ENCODE measurements at regions not wholly inside any gene's neighbourhood (a gene's known extent, or its start where the extent isn't known, plus 50 kb on each side); places are given as distances from the start of the nearest gene placed in this dataset.
"Not testable (repeated sequence)": the region's sequence is repeated elsewhere in the genome, so short reads cannot be mapped to it uniquely, and the experiment has no call there.

DNA sequence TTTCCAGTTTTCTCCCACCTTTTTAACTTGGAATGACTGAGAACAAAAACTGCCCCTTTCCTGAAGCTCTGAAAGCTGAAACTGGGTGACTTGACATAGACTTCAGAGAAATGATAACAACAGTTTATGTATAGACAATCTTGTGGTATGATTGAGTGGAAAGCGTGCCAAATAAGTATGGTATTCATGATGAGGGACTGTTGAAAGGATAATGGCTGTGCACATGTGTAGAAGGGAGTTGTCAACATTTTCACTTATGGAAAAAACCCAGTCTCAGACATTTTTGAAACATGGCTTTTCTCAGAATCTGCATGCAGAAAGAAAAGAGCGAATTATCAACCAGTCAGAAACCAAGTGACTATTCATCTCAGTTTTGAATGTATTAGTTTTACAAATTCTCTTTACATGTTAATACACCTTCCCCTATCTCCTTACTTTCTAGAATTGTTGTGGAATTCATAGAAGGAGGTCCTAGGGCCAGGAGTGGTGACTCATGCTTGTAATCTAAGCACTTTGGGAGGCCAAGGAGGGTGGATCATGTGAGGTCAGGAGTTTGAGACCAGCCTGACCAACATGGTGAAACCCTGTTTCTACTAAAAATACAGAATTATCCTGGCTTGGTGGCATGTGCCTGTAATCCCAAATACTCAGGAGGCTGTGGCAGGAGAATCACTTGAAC is 261.2 kb downstream of the S1PR1 start:
- H3K4me3 ChIP-seq, result no peak overlapping the region
- no peaks in the 10 kb centered on the region for H3K4me1 ChIP-seq
- H3K27ac ChIP-seq (replicated peaks in 1 of 4), result no peak overlapping the region
- no peaks in the 10 kb centered on the region for H3K27me3 ChIP-seq
- TF ChIP-seq, protein P1, sequence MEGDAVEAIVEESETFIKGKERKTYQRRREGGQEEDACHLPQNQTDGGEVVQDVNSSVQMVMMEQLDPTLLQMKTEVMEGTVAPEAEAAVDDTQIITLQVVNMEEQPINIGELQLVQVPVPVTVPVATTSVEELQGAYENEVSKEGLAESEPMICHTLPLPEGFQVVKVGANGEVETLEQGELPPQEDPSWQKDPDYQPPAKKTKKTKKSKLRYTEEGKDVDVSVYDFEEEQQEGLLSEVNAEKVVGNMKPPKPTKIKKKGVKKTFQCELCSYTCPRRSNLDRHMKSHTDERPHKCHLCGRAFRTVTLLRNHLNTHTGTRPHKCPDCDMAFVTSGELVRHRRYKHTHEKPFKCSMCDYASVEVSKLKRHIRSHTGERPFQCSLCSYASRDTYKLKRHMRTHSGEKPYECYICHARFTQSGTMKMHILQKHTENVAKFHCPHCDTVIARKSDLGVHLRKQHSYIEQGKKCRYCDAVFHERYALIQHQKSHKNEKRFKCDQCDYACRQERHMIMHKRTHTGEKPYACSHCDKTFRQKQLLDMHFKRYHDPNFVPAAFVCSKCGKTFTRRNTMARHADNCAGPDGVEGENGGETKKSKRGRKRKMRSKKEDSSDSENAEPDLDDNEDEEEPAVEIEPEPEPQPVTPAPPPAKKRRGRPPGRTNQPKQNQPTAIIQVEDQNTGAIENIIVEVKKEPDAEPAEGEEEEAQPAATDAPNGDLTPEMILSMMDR (IDR thresholded peaks at IDR 0.05), result no peak
- no peak for TF ChIP-seq POLR2A (IDR thresholded peaks at IDR 0.05; ENCODE audit: low read depth)
- no peaks in the 10 kb centered on the region for H3K36me3 ChIP-seq
- no peak for DNase-seq (ENCODE audit: extremely low spot score)
- WGBS, result 95% methylated on average over 2 of the region's 2 CpGs
- H3K9me3 ChIP-seq, result no peaks in the 10 kb centered on the region
- intact Hi-C loops (cut with DNase I), result no loop called here

DNA sequence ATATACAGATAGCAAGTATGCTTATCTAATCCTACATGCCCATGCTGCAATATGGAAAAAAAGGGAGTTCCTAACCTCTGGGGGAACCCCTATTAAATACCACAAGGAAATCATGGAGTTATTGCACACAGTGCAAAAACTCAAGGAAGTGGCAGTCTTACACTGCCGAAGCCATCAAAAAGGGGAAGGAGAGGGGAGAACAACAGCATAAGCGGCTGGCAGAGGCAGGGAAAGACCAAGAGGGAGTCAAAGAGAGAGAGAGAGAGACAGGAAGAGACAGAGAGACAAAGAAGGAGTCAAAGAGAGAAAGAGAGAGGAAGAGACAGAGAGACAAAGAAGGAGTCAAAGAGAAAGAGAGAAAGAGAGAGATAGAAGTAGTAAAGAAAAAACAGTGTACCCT is 267.3 kb downstream of the S1PR1 start:
- H3K27me3 ChIP-seq; H3K4me1 ChIP-seq; H3K9me3 ChIP-seq; H3K27ac ChIP-seq (replicated peaks in 1 of 4); intact Hi-C loops (cut with DNase I); H3K36me3 ChIP-seq; H3K4me3 ChIP-seq; DNase-seq (ENCODE audit: extremely low spot score): not testable (repeated sequence)
- WGBS, result 72% methylated on average over 2 of the region's 2 CpGs

DNA sequence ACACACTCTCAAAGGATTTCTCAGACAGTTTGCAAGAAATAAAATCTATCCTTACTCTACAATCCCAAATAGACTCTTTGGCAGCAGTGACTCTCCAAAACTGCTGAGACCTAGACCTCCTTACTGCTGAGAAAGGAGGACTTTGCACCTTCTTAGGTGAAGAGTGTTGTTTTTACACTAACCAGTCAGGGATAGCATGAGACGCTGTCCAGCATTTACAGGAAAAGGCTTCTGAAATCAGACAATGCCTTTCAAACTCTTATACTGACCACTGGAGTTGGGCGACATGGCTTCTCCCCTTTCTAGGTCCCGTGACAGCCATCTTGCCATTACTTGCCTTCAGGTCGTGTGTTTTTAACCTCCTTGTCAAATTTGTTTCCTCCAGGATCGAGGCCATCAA is 268.4 kb downstream of the S1PR1 start:
- 86% methylated on average over 5 of the region's 5 CpGs for WGBS
- intact Hi-C loops (cut with DNase I), result not testable (repeated sequence)

DNA sequence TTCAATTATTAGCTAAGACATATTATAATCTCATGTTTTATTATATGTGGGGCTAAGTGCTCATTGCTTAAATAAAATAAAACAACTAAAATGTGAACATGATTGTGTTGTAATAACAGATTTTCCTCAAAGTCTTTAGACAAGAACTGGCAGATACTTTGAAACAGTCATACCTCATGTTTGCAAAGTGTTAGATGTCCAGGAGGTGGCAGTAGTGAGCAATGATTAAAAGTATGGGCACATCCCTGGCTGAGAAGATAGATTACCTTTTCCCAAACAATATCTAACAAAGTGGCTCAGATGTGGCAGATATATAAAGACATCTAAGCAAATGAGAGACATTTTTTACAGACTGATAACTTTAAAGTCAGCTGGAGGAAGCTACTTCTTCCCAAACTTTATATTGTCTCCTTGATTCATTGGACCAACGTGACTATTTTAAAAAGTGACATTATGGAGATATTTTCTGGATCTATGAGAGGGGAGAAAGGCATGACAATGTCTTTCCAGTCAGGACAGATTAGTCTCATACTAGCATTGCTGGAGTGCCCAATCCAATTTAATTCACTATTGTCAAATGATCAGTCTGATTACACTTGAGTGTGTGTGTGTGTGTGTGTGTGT is 269.8 kb downstream of the S1PR1 start:
- WGBS, result 0% methylated on average over 1 of the region's 1 CpG
- H3K27me3 ChIP-seq, result no peaks in the 10 kb centered on the region
- no peak for TF ChIP-seq EP300 (IDR thresholded peaks at IDR 0.05)
- TF ChIP-seq POLR2AphosphoS5 (IDR thresholded peaks at IDR 0.05), result no peak
- TF ChIP-seq, protein P1 (IDR thresholded peaks at IDR 0.05), result peak; percentile 40 to 58 (median 48)
- no peaks in the 10 kb centered on the region for H3K4me1 ChIP-seq
- H3K4me3 ChIP-seq, result no peak overlapping the region
- no peak overlapping the region for H3K27ac ChIP-seq (replicated peaks in 1 of 4)
- no peaks in the 10 kb centered on the region for H3K9me3 ChIP-seq
- intact Hi-C loops (cut with DNase I), result no loop called here
- no peak for DNase-seq (ENCODE audit: extremely low spot score)
- H3K36me3 ChIP-seq, result no peaks in the 10 kb centered on the region

More for the DNA sequence above, 268.4 kb downstream of the S1PR1 start:
- H3K27me3 ChIP-seq; H3K9me3 ChIP-seq; H3K4me3 ChIP-seq; H3K36me3 ChIP-seq; H3K27ac ChIP-seq (replicated peaks in 1 of 4); DNase-seq (ENCODE audit: extremely low spot score); H3K4me1 ChIP-seq: not testable (repeated sequence)

DNA sequence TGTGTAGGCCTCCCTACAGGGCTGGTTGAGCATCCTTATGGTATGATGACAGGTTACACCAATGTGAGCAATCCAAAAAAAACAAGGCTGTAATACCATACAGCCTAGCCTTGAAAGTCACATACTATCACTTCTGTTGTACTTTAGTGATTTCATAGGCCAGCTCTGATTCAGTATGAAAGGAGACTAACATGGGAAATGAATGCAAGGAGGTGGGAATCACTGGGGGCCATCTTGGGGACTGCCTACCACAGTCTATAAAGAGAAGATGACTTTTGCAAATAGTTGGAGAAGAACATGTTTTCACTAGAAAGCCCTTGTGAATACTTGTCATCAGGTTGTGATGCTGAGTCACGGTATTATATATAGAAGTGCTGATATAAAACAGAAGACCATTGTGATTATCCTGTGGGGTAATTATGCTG is 270.7 kb downstream of the S1PR1 start:
- Histone ChIP-seq H3K4me1 (no peaks in the 10 kb centered on the region), H3K9me3 (no peaks in the 10 kb centered on the region), H3K27me3 (no peaks in the 10 kb centered on the region), H3K4me3 (no peak overlapping the region), H3K27ac (replicated peaks in 1 of 4) (no peak overlapping the region), H3K36me3 (no peaks in the 10 kb centered on the region)
- DNase-seq (ENCODE audit: extremely low spot score), result no peak
- TF ChIP-seq EP300 (IDR thresholded peaks at IDR 0.05) (no peak), POLR2A (IDR thresholded peaks at IDR 0.05; ENCODE audit: low read depth) (no peak), POLR2AphosphoS5 (IDR thresholded peaks at IDR 0.05) (no peak)
- TF ChIP-seq, protein P1 (IDR thresholded peaks at IDR 0.05), result no peak
- 71% methylated on average over 1 of the region's 1 CpG for WGBS
- intact Hi-C loops (cut with DNase I), result no loop called here

DNA sequence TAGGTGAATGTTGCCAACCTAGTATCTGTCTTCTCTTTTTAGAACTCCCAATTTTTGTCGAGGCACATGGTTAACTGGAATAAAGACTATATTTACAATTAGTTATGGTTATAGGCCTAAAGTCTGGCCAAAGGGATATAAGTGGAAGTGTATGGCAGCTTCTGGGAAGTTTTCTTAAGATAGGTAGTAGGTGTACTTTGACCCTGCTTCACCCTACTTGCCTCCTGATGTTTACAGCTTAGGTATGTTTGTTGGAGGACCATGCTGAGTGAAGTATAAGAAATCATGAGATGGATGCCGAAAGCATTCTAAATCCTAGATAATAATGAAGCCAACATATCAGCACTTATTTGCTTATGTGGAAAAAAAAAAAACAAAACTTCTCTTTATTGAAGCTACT is 272.1 kb downstream of the S1PR1 start:
- Histone ChIP-seq H3K9me3 (no peaks in the 10 kb centered on the region), H3K27ac (replicated peaks in 1 of 4) (no peak overlapping the region), H3K36me3 (no peaks in the 10 kb centered on the region), H3K4me1 (no peaks in the 10 kb centered on the region), H3K27me3 (no peaks in the 10 kb centered on the region), H3K4me3 (no peak overlapping the region)
- intact Hi-C loops (cut with DNase I), result no loop called here
- 91% methylated on average over 2 of the region's 2 CpGs for WGBS
- DNase-seq (ENCODE audit: extremely low spot score), result no peak
- no peak for TF ChIP-seq EP300 (IDR thresholded peaks at IDR 0.05)
- TF ChIP-seq, protein P1 (IDR thresholded peaks at IDR 0.05), result no peak
